Hematopoietic multipotent progenitor cell treated with erythropoietin and hydrocortisone succinate and interleukin-3 and kit ligand, for 8 days (in vitro differentiated cells): ENCODE measurements at regions not wholly inside any gene's neighbourhood (a gene's known extent, or its start where the extent isn't known, plus 50 kb on each side); places are given as distances from the start of the nearest gene placed in this dataset.

Source experiments
- DNase-seq: peaks from one replicate; pipeline ENCODE4 v3.0.0-alpha.2; 2015

GRCh38 chr13:109880371-109881346 is 94.3 kb upstream of the IRS2 start:
- DNase-seq, result no peak

GRCh38 chr13:109879338-109879737 is 93.0 kb upstream of the IRS2 start:
- DNase-seq, result no peak

DNA sequence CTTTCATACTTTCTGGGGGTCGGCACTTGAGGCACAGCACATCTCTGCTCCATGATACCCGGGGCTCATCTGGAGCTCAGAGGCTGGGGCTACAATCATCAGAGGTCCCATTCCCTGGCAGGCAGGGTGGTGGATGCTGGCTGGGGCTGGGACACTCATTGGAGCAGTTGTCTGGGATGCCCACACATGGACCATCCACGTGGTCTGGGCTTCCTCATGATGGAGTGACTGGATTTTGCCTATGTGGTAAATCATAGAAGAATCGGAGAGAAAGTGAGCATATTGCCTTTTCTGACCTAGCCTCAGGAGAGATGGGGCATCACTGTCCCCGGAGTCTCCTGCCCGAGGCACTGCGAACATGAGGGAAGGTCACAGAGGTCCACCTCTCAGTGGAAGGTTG is 91.4 kb upstream of the IRS2 start:
- no peak for DNase-seq

- no peak for DNase-seq
Observed at GRCh38 chr13:109875746-109876145, 89.4 kb upstream of the IRS2 start.

GRCh38 chr13:109874484-109875454 is 88.4 kb upstream of the IRS2 start:
- DNase-seq, result no peak

- no peak for DNase-seq
Observed at GRCh38 chr13:109873351-109874123, 87.2 kb upstream of the IRS2 start.

DNA sequence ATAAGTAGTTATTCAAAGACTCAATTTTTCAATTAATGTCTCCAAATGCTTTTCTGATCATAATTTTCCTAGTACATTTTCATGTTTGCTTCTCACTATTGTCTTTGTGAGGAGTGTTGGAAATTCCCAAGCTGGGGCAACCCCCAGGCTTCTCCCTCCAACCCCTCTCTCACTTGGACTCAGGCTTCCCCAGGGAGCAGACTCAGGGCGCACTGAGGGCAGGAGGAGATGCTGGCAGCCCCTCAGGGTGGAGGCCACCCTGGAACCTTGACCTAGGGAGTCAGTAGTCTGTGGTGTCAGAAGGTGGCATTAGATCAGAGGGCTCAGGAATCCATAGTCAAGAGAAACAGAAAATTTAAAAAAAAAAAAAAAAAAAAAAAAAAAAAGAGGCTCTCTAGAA is 86.5 kb upstream of the IRS2 start:
- DNase-seq, result no peak

DNA sequence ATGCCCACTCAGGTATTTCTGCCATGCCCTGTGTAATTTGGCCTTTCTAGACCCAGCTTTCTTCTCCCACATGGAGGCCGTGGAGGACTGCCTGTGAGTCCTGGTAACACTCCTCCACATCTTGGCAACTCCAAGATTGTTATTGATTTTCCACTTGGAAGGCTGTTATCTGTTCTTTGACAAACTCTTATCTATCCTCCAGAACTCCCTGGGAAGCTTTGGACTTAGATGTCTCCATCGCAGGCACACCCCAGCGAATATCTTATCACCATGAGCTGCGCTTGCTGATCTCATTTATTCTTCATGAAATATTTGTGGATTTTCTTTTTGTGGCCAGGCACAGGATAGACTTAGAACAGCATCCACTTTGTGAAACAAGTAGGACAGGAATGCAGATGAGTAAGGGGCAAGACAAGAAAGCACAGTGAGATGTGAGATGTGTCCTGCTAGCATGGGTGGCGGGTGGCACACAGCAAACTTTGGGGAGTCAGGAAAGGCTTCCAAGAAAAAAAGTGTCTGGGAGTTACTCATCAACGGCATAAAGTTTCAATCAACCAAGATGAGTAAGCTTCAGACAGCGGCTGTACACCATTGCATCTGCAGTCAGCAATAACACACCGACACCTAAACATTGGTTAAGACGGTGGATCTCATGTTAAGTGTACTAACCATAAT is 84.5 kb upstream of the IRS2 start:
- no peak for DNase-seq

DNA sequence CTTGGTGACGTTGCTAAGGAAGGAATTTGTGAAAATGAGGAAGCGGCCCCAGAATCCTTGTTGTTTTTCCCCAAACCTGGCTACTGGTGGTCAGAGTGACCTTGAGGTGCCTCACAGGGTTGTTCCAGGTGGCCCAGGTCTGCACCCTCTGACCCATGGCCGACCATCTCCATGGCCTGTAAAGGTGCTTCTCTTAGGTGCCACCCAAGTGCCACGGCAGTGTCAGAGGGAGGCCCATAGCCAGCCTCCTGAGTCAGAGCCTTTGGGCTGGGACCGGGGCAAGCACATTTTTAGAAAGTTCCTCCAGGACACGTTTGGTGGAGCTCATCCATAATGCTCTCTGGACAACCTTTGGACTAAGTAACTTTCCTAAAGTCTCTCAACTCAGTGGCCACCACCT is 83.9 kb upstream of the IRS2 start:
- no peak for DNase-seq

DNA sequence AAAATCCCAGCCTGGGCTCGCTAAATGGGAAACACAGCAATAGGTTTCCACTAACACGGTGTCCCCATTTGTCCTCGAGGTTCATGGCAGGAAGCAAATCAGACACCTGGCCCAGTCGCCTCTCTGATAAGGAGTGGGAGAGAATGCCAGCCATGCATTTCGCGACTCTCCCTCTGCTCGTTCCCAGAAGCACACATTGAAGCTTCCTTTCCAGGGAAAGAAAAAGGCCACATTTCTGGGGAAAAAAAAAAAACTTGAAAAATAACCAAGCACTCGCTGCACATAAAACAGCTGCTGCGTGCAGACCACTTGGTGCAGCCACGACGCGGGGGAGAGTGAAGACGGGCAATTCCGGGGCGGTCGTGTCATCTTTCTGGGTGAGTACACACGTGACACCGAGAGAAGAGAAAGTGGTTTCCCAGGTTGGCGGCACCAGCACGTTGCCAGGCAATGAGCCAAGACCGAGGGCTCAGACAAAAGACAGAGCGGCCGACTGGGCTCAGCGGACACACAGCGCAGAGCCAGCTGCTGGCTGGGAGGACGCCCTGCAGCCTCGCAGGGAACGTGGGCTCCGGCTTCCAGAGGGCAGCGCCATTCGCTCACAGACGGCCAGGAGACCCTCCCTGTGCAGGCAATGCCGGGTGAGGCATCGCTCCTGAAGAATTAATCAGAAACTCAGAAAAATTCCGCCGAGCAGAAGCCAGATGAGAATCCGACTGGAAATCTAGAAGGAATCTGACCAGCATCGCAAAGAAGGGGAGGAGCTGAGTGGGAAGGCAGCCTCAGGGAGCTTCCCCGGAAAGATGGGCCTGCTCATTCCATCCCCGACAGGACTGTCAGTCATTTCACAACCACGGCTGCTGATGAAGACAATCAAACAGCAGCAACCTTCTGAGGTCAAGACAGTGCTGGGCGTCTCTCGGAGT is 83.2 kb upstream of the IRS2 start:
- DNase-seq, result no peak

DNA sequence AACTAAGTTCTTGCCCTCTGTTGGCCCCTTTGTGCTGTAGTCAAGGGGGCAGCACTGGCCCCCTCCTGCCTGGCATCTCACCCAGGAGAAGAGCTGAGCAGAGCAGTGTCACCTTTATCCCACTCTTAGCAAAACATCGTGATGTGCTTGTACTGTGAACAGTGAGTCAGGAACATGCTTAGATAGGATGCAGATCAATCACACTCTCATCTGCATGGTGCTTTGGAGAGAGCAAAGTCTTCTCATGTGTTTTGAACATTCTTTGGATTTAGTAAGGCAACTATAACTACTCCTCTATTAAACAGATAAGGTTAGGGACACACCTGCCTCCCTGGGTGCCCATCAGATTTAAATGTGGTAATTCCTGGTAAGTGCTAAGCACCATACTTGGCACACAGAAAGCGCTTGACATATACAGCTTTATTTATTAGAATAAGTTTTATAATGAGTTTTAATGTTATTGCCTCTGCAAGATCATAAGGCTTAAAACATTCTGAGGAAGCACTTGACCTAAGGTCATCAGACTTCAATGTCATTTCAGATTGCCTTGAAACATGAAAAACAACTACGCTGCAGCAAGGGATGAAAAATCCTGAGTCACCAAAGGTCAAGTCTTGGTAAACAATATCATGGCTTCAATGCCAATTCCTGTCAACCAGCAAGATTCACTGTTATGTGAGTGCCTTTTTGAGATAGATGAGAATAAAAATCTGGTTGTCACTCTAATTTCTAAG is 82.4 kb upstream of the IRS2 start:
- no peak for DNase-seq

DNA sequence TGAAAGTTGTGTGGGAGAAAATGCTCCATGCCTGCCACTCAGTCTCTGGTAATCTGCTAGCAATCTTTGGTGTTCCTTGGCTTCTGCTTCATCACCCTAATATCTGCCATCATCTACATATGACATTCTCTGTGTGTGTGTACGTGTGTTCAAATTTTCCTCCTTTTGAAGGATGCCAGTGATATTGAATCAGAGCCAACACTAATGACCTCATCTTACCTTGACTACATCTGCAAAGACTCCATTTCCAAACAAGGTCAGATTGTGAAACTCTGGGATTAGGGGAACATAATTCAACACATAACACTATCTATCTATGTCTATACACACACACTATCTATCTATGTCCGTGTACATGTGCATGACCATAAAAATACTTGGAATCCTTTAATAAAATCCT is 81.4 kb upstream of the IRS2 start:
- no peak for DNase-seq

- no peak for DNase-seq
Observed at GRCh38 chr13:109862627-109863026, 76.2 kb upstream of the IRS2 start.

DNA sequence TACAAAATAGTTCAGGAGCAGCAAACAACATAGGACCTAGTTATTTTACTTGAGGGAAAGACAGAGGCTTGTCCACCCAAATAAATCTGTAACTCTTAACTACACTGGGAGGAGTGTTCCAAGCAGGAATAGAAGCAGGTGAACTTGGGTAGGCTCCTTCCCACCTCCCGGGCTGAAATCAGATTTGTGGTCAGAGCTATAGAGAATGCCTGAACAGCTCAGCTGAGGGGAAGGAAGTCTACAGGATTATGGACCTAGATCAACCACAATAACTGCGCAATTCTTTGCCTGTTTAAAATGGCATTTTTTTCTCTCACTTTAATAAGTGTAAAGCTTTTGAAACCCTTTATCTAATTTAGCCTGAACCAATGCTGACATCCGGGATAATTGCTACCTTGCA is 73.5 kb upstream of the IRS2 start:
- no peak for DNase-seq

GRCh38 chr13:109859216-109859835 is 72.9 kb upstream of the IRS2 start:
- DNase-seq, result no peak

- DNase-seq, result no peak
Observed at GRCh38 chr13:109858319-109858718, 71.9 kb upstream of the IRS2 start.

- DNase-seq, result no peak
Observed at GRCh38 chr13:109857803-109858202, 71.4 kb upstream of the IRS2 start.

GRCh38 chr13:109857325-109857724 is 70.9 kb upstream of the IRS2 start:
- DNase-seq, result no peak

DNA sequence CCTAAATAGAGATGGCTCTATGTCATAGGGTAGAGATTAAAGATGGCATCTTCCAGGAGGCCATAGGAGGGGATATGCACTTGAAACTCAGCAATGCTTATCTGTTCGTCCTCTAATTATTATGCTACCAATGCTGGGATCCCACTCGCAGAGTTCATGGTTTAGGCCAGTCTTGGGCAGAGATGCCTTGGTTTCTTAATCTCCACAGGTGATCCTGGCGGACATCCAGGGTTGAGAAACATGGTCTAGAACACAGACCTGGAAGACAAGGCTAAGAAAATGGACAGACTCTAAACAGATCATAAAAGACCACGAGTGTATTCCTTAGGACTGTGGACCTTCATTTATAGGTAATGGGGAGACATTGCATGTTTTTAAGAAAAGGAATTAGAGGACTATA is 70.0 kb upstream of the IRS2 start:
- DNase-seq, result no peak

- no peak for DNase-seq
Observed at GRCh38 chr13:109853153-109853552, 66.8 kb upstream of the IRS2 start.
